ENCODE measurements at regions not wholly inside any gene's neighbourhood (a gene's known extent, or its start where the extent isn't known, plus 50 kb on each side); places are given as distances from the start of the nearest gene placed in this dataset.

DNA sequence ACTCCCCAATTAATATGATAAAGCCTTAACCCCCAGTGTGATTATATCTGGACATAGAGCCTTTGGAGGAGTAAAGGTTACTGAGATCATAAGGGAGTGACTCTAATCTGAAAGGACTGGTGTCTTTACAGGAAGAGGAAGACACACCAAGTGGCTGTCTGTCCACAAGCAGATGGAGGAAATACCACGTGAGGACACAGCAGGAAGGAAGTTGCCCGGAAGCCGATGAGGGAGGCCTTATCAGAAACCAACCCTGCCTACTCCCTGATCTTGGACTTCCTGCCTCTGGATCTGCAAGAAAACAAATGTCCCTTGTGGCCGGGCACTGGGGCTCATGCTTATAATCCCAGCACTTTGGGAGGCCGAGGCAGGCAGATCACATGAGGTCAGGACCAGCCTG is 110.3 kb upstream of the CHRM3 start:
- Histone ChIP-seq H3K4me2 (no peak overlapping the region), H3K9me3 (no peaks in the 10 kb centered on the region), H3K27ac (no peak overlapping the region), H3K4me1 (no peaks in the 10 kb centered on the region), H3K4me3 (no peak overlapping the region)
- 48% methylated on average over 5 of the region's 5 CpGs for WGBS (ENCODE audit: missing lambda C conversion rate)
- no peak for ATAC-seq
- TF ChIP-seq HOXB5 (CRISPR knock-in tag; IDR thresholded peaks at IDR 0.05) (no peak), POLR2AphosphoS2 (conservative IDR thresholded peaks at IDR 0.05; ENCODE audit: low read length) (no peak), CBX8 (IDR thresholded peaks at IDR 0.05) (no peak), BHLHE40 (IDR thresholded peaks at IDR 0.05; ENCODE audit: low read depth, low read length) (no peak), JUNB (IDR thresholded peaks at IDR 0.05) (no peak), CBX2 (IDR thresholded peaks at IDR 0.05; ENCODE audit: borderline replicate concordance, low read depth) (no peak), NPAS2 (CRISPR knock-in tag; IDR thresholded peaks at IDR 0.05; ENCODE audit: borderline replicate concordance) (no peak), EHF (CRISPR knock-in tag; IDR thresholded peaks at IDR 0.05) (no peak), PHF8 (IDR thresholded peaks at IDR 0.05; ENCODE audit: borderline replicate concordance, low read depth) (no peak), KDM5A (IDR thresholded peaks at IDR 0.05) (no peak), TP53 (CRISPR knock-in tag; IDR thresholded peaks at IDR 0.05) (no peak), SREBF2 (IDR thresholded peaks at IDR 0.05) (no peak), CHD2 (IDR thresholded peaks at IDR 0.05; ENCODE audit: low read length, partially characterized antibody) (no peak), FOXS1 (CRISPR knock-in tag; IDR thresholded peaks at IDR 0.05) (no peak)
- ChIA-PET POLR2A (no interaction called here), CTCF (no interaction called here)
- DNase-seq (ENCODE audit: low read depth in 1 of 2, low spot score in 1 of 2): no peak
- FAIRE-seq: no peak

DNA sequence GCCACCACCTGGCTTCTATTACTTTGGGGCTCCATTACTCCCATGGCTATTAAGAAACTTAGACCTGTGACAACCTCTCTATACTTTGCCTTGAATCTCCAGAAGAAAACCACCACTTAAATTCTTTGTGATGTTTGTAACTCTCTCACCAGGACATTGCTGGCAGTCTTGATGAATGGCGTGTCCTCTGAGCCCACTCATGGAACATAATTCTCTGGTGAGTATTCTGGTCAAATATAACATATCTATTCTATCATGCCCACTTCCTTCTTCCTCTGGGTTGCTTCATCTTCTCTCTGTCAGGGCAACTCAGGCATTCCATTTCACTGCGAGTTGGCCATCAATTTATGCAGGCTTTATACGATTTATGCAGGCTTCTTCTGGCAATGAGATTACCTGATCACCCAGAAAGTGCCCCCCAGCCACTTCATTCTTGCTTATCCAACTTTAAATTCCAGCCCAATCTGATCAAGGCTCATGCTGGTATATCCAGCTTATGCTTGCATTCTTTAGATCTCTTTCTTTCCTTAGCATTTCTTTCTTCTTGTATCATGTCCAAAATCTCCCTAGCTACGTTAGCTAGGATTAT is 112.0 kb upstream of the CHRM3 start:
- H3K4me1 ChIP-seq: no peaks in the 10 kb centered on the region
- WGBS (ENCODE audit: missing lambda C conversion rate): 1% methylated on average over 4 of the region's 4 CpGs
- ChIA-PET CTCF (interaction anchor here (1.3 kb wide), 1 partner anchor 19 kb away, joined by 3 read pairs; no protein-coding TSS in a partner anchor), POLR2A (no interaction called here)
- no peaks in the 10 kb centered on the region for H3K9me3 ChIP-seq
- ATAC-seq (no peak), DNase-seq (ENCODE audit: low read depth in 1 of 2, low spot score in 1 of 2) (no peak), FAIRE-seq (no peak)
- H3K27ac ChIP-seq: no peak overlapping the region
- H3K4me2 ChIP-seq: no peak overlapping the region
- H3K4me3 ChIP-seq: no peak overlapping the region
- TF ChIP-seq, protein P1, sequence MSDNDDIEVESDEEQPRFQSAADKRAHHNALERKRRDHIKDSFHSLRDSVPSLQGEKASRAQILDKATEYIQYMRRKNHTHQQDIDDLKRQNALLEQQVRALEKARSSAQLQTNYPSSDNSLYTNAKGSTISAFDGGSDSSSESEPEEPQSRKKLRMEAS (IDR thresholded peaks at IDR 0.05): no peak
- TF ChIP-seq, protein P2, sequence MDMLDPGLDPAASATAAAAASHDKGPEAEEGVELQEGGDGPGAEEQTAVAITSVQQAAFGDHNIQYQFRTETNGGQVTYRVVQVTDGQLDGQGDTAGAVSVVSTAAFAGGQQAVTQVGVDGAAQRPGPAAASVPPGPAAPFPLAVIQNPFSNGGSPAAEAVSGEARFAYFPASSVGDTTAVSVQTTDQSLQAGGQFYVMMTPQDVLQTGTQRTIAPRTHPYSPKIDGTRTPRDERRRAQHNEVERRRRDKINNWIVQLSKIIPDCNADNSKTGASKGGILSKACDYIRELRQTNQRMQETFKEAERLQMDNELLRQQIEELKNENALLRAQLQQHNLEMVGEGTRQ (IDR thresholded peaks at IDR 0.05): no peak
- no peak for TF ChIP-seq KDM5A (IDR thresholded peaks at IDR 0.05)
- TF ChIP-seq, protein P3, sequence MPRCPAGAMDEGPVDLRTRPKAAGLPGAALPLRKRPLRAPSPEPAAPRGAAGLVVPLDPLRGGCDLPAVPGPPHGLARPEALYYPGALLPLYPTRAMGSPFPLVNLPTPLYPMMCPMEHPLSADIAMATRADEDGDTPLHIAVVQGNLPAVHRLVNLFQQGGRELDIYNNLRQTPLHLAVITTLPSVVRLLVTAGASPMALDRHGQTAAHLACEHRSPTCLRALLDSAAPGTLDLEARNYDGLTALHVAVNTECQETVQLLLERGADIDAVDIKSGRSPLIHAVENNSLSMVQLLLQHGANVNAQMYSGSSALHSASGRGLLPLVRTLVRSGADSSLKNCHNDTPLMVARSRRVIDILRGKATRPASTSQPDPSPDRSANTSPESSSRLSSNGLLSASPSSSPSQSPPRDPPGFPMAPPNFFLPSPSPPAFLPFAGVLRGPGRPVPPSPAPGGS (IDR thresholded peaks at IDR 0.05): no peak
- TF ChIP-seq, protein P4, sequence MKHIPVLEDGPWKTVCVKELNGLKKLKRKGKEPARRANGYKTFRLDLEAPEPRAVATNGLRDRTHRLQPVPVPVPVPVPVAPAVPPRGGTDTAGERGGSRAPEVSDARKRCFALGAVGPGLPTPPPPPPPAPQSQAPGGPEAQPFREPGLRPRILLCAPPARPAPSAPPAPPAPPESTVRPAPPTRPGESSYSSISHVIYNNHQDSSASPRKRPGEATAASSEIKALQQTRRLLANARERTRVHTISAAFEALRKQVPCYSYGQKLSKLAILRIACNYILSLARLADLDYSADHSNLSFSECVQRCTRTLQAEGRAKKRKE (CRISPR knock-in tag; IDR thresholded peaks at IDR 0.05; ENCODE audit: low read depth): no peak
- TF ChIP-seq NR3C1 (IDR thresholded peaks at IDR 0.05): no peak
- TF ChIP-seq, protein P5, sequence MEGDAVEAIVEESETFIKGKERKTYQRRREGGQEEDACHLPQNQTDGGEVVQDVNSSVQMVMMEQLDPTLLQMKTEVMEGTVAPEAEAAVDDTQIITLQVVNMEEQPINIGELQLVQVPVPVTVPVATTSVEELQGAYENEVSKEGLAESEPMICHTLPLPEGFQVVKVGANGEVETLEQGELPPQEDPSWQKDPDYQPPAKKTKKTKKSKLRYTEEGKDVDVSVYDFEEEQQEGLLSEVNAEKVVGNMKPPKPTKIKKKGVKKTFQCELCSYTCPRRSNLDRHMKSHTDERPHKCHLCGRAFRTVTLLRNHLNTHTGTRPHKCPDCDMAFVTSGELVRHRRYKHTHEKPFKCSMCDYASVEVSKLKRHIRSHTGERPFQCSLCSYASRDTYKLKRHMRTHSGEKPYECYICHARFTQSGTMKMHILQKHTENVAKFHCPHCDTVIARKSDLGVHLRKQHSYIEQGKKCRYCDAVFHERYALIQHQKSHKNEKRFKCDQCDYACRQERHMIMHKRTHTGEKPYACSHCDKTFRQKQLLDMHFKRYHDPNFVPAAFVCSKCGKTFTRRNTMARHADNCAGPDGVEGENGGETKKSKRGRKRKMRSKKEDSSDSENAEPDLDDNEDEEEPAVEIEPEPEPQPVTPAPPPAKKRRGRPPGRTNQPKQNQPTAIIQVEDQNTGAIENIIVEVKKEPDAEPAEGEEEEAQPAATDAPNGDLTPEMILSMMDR (IDR thresholded peaks at IDR 0.05): no peak
- TF ChIP-seq NFE2L2 (conservative IDR thresholded peaks at IDR 0.05; ENCODE audit: low read length): no peak
